ENCODE measurements at regions not wholly inside any gene's neighbourhood (a gene's known extent, or its start where the extent isn't known, plus 50 kb on each side); places are given as distances from the start of the nearest gene placed in this dataset.

GRCh38 chr3:6528951-6529350, 332.0 kb upstream of the GRM7 start:
- Histone ChIP-seq H3K9me3 (no peaks in the 10 kb centered on the region), H3K4me3 (no peak overlapping the region), H3K27me3 (no peaks in the 10 kb centered on the region), H3K36me3 (no peaks in the 10 kb centered on the region)
- no peak for DNase-seq

DNA sequence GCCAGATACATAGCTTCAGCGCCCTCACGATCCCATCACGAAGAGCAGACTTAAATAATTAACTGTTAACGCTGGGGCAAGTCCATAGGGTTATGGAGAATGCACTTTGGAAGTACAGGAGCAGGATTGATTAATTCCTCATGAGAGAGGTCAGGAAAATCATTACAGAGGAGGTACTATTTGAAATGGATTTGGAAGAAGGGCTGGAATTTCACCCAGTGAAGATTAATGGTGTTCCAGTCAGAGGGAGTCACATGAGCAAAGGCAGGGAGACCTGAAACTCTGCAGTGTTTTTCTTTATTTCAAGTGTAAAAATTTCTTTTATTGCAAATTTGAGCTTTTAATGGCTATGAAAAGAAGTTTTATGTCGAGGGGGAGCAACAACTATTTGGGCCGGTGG, 329.8 kb upstream of the GRM7 start:
- DNase-seq, result no peak
- H3K36me3 ChIP-seq, result no peaks in the 10 kb centered on the region
- H3K9me3 ChIP-seq, result no peaks in the 10 kb centered on the region
- no peak overlapping the region for H3K4me3 ChIP-seq
- no peaks in the 10 kb centered on the region for H3K27me3 ChIP-seq

DNA sequence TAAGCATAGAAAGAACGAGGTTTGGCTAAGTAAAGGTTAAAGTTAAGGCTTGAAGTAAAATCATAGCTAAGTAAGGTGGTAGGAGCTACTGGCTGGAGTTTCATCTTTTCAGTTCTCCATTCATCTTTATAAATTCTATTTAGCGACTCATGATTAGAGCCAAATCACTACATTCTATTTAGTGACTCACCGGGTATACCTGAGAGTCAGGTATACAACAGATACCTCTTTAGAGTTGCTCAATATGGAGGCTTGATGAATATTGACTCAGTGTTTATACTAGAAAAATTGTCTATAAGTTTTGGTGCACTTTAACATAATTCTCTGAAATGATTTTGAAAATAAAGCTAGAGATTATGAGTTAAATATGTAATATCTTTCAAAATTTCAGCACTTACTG, 328.8 kb upstream of the GRM7 start:
- Histone ChIP-seq H3K36me3 (no peaks in the 10 kb centered on the region), H3K27me3 (no peaks in the 10 kb centered on the region), H3K4me3 (no peak overlapping the region), H3K9me3 (no peaks in the 10 kb centered on the region)
- no peak for DNase-seq

DNA sequence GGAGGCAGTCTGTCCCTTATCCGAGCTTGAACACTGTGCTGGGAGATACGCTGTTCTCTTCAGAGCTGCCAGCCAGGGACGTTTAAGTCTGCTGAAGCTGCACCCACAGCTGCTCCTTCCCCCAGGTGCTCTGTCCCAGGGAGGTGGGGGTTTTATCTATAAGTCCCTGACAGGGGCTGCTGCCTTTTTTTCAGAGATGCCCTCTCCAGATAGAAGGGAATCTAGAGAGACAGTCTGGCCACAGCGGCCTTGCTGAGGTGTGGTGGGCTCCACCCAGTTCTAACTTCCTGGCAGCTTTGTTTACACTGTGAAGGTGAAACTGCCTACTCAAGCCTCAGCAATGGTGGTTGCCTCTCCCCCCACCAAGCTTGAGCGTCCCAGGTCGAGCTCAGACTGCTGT, 319.9 kb upstream of the GRM7 start:
- no peaks in the 10 kb centered on the region for H3K36me3 ChIP-seq
- no peak overlapping the region for H3K4me3 ChIP-seq
- no peak for DNase-seq
- no peaks in the 10 kb centered on the region for H3K27me3 ChIP-seq
- H3K9me3 ChIP-seq, result no peaks in the 10 kb centered on the region

DNA sequence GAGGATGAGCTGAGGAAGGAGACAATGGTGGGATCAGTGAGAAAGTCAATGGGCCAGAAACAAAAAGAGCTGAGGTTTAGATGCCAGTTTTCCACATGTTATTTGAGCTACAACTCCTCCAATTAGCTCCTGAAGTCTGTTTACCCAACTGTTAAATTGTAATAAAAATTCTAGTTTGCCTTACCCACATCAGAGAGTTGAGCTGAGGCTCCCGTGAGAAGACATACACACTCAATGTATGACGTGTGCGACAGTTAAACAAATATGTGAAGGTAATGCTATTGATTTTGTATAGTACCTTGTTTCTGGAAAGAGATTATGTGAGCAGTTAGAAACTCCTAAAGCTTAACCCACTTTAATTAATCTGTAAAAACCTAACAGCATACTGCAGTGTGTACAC, 318.1 kb upstream of the GRM7 start:
- Histone ChIP-seq H3K36me3 (no peaks in the 10 kb centered on the region), H3K27me3 (no peaks in the 10 kb centered on the region), H3K4me3 (no peak overlapping the region), H3K9me3 (no peaks in the 10 kb centered on the region)
- no peak for DNase-seq

DNA sequence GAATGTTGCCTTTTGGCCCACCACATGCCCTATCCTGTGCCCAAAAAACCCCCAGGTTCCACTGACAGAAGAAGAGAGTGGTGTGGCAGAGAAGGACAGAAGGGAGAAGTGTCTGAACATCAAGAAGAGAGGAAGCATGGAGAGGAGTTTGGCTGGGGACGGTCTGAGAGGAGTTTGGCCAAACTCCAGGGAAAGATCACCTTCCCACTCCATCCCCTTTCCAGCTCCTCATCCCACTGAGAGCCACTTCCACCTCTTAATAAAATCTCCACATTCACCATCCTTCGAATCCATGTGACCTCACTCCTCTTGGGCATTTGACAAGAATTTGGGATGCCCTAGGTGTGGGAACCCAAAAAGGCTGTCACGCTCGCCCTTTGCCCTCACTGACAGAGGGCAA, 311.6 kb upstream of the GRM7 start:
- no peaks in the 10 kb centered on the region for H3K9me3 ChIP-seq
- H3K36me3 ChIP-seq, result no peaks in the 10 kb centered on the region
- DNase-seq, result no peak
- H3K27me3 ChIP-seq, result no peaks in the 10 kb centered on the region
- no peak overlapping the region for H3K4me3 ChIP-seq

DNA sequence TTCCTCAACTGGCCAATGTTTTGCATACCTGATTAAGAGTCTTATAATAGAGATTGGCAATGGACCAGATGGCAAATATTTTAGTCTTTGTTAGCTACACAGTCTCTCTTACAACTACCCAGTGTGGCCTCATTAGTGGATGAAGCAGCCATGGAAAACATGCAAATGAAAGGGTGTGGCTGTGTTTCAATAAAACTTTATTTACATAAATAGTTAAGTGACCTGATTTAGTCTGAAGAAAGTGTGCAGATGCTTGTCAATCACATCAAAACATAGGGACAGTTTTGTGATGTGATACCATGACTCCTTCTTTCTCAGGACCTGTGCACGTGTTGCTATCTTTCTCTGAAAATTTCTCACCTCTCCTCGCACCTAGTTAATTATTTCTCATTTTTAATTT, 309.8 kb upstream of the GRM7 start:
- H3K36me3 ChIP-seq, result no peaks in the 10 kb centered on the region
- no peak overlapping the region for H3K4me3 ChIP-seq
- no peaks in the 10 kb centered on the region for H3K9me3 ChIP-seq
- no peaks in the 10 kb centered on the region for H3K27me3 ChIP-seq
- no peak for DNase-seq

DNA sequence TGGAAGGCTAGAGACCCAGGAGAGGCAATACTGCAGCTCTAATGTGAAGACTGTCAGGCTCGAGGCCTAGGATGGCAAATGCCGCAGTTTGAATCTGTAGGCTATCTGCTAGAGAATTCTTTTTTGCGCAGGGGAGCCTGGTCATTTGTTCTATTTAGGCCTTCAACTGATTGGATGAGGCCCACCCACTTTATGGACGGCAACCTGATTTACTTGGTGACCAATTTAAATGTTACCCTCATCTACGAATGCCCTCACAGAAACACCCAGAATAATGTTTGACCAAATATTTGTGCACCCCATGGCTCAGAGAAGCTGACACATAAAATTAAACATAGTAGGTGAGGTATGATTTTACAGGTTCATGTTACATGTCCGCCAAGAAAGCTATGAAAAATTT, 300.7 kb upstream of the GRM7 start:
- no peaks in the 10 kb centered on the region for H3K36me3 ChIP-seq
- DNase-seq, result no peak
- no peaks in the 10 kb centered on the region for H3K9me3 ChIP-seq
- H3K4me3 ChIP-seq, result no peak overlapping the region
- H3K27me3 ChIP-seq, result no peaks in the 10 kb centered on the region

- no peaks in the 10 kb centered on the region for H3K9me3 ChIP-seq
- no peaks in the 10 kb centered on the region for H3K36me3 ChIP-seq
- H3K4me3 ChIP-seq, result no peak overlapping the region
- no peak for DNase-seq
- no peaks in the 10 kb centered on the region for H3K27me3 ChIP-seq
Measured at GRCh38 chr3:6567241-6567640, 293.7 kb upstream of the GRM7 start.

- Histone ChIP-seq H3K4me3 (no peak overlapping the region), H3K9me3 (no peaks in the 10 kb centered on the region), H3K36me3 (no peaks in the 10 kb centered on the region), H3K27me3 (no peaks in the 10 kb centered on the region)
- DNase-seq, result no peak
Measured at GRCh38 chr3:6568999-6569493, 291.9 kb upstream of the GRM7 start.

- H3K27me3 ChIP-seq, result no peaks in the 10 kb centered on the region
- DNase-seq, result no peak
- H3K4me3 ChIP-seq, result no peak overlapping the region
- no peaks in the 10 kb centered on the region for H3K36me3 ChIP-seq
- no peaks in the 10 kb centered on the region for H3K9me3 ChIP-seq
Measured at GRCh38 chr3:6571448-6571847, 289.5 kb upstream of the GRM7 start.

GRCh38 chr3:6577584-6577983, 283.3 kb upstream of the GRM7 start:
- H3K4me3 ChIP-seq, result no peak overlapping the region
- H3K36me3 ChIP-seq, result no peaks in the 10 kb centered on the region
- H3K9me3 ChIP-seq, result no peaks in the 10 kb centered on the region
- no peaks in the 10 kb centered on the region for H3K27me3 ChIP-seq
- DNase-seq, result no peak

DNA sequence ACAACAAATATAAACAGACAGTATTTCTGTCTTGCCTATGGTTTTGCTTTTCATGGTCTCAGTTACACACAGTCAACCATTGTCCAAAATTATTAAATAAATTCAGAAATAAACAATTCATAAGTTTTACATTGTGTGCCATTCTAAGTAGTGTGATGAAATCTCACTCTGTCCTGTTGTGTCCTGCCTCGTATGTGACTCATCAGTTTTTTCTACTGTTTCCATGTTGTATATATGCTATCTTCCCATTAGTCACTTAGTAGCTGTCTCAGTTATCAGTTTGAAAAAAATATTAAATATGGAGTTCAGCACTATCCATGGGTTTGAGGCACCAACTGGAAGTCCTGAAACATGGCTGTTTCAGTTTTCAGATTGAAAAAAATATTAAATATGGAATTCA, 282.4 kb upstream of the GRM7 start:
- Histone ChIP-seq H3K4me3 (no peak overlapping the region), H3K9me3 (no peaks in the 10 kb centered on the region), H3K27me3 (no peaks in the 10 kb centered on the region), H3K36me3 (no peaks in the 10 kb centered on the region)
- no peak for DNase-seq

- H3K9me3 ChIP-seq, result no peaks in the 10 kb centered on the region
- no peaks in the 10 kb centered on the region for H3K27me3 ChIP-seq
- H3K36me3 ChIP-seq, result no peaks in the 10 kb centered on the region
- H3K4me3 ChIP-seq, result no peak overlapping the region
- no peak for DNase-seq
Measured at GRCh38 chr3:6580808-6581207, 280.1 kb upstream of the GRM7 start.

DNA sequence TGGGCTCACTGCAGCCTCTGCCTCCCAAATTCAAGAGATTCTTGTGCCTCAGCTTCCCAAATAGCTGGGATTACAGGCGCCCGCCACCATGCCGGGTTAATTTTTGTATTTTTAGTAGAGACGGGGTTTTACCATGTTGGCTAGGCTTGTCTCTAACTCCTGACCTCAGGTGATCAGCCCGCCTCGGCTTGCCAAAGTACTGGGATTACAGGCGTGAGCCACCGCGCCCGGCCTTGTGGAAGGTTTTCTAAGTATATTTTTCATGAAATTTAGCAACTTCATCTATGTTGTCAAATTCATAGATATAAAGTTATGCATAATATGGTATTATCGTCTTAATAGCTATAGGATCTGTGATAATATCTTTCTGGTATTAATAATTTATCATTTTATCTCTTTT, 275.6 kb upstream of the GRM7 start:
- Histone ChIP-seq H3K4me3 (no peak overlapping the region), H3K9me3 (no peaks in the 10 kb centered on the region), H3K36me3 (no peaks in the 10 kb centered on the region), H3K27me3 (no peaks in the 10 kb centered on the region)
- DNase-seq, result no peak

DNA sequence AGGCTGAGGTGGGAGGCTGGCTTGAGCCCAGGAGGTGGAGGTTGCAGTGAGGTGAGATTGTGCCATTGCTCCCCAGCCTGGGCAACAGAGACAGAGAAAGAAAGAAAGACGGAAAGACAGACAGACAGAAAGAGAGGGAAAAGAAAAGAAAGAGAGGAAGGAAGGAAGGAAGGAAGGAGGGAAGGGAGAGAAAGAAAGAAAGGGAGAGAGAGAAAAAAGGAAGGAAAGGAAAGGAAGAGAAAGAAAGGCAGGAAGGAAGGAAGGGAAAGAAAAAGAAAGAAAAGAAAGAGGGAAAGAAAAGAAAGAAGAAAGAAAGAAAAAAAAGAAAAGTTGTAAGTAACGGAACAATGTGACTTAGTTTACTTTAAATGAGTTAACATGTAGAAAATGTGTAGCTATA, 260.7 kb upstream of the GRM7 start:
- Histone ChIP-seq H3K36me3 (no peaks in the 10 kb centered on the region), H3K27me3 (no peaks in the 10 kb centered on the region), H3K9me3 (no peaks in the 10 kb centered on the region), H3K4me3 (no peak overlapping the region)
- DNase-seq, result no peak

- Histone ChIP-seq H3K4me3 (no peak overlapping the region), H3K9me3 (no peaks in the 10 kb centered on the region), H3K36me3 (no peaks in the 10 kb centered on the region), H3K27me3 (no peaks in the 10 kb centered on the region)
- no peak for DNase-seq
Measured at GRCh38 chr3:6601374-6601773, 259.5 kb upstream of the GRM7 start.

- DNase-seq, result no peak
- Histone ChIP-seq H3K9me3 (no peaks in the 10 kb centered on the region), H3K27me3 (no peaks in the 10 kb centered on the region), H3K36me3 (no peaks in the 10 kb centered on the region), H3K4me3 (no peak overlapping the region)
Measured at GRCh38 chr3:6602329-6602728, 258.6 kb upstream of the GRM7 start.

GRCh38 chr3:6605227-6605626, 255.7 kb upstream of the GRM7 start:
- no peak overlapping the region for H3K4me3 ChIP-seq
- H3K36me3 ChIP-seq, result no peaks in the 10 kb centered on the region
- no peak for DNase-seq
- H3K27me3 ChIP-seq, result no peaks in the 10 kb centered on the region
- no peaks in the 10 kb centered on the region for H3K9me3 ChIP-seq

Data from MG63 (cell line).